NCI-H1694 (cell line): ENCODE measurements at regions not wholly inside any gene's neighbourhood (a gene's known extent, or its start where the extent isn't known, plus 50 kb on each side); places are given as distances from the start of the nearest gene placed in this dataset.
A peak's percentile ranks its signal among the peaks of the same experiment; 100 is the strongest.

ENCODE experiments used
- DNase-seq: peaks from one replicate; lab custom pipeline; 2025; lab: John Stamatoyannopoulos, UW

GRCh38 chr6:105850261-105851112 is 235.6 kb upstream of the PRDM1 start:
- no peak for DNase-seq

- no peak for DNase-seq
Observed at GRCh38 chr6:105849746-105850145, 236.4 kb upstream of the PRDM1 start.

- no peak for DNase-seq
Observed at GRCh38 chr6:105847433-105847832, 238.7 kb upstream of the PRDM1 start.

DNA sequence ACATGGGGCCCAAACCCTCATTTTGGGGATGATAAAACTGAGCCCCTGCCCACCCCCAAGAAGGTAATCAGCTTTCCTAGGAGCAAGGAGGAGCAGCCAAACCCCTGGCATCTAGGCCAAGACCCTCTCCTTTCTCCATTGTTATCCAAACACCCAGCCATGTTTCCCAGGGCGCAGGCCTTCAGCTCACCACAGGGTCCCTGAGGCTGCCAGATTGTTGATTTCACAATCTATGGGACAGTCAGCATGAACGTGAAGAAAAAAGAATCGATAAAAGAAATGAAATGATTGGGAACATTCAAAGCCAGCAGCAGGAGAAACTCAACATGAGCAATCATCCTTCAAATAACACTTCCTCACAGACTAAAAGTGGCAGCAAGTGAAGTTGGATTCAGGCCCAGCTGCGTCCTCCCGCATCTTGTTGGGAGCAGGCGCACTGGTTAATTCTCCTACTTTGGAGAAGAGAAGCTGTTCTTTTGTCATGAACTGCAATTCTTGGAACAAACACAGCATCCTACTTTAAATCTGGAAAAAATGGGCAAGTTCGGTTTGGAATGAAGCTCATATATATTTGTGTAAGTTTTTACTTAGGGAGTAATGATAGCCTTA is 241.8 kb upstream of the PRDM1 start:
- no peak for DNase-seq

- DNase-seq: no peak
Observed at GRCh38 chr6:105839266-105839665, 246.9 kb upstream of the PRDM1 start.

- DNase-seq: no peak
Observed at GRCh38 chr6:105838171-105838570, 248.0 kb upstream of the PRDM1 start.

DNA sequence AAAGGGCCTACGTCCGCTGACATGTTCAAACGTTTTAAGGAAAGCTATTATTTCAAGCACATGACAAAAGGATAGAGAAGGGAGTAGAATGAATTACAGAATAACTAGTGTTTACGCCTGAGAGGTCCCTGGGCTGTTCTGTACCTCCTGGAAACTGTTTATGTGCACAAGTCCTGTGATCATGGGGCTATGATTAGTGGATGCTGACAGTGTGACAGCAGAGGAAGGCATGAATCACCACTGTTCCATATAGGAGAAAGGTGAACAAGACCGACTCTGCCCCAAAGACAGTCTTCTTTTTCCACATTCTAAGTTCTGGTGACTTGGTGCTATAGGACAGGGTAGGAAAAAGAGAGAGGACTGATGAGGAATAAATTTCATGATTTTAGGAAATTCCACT is 249.2 kb upstream of the PRDM1 start:
- no peak for DNase-seq

- no peak for DNase-seq
Observed at GRCh38 chr6:105836379-105836778, 249.8 kb upstream of the PRDM1 start.

- DNase-seq: no peak
Observed at GRCh38 chr6:105835373-105835772, 250.8 kb upstream of the PRDM1 start.

- DNase-seq: no peak
Observed at GRCh38 chr6:105833959-105834947, 251.9 kb upstream of the PRDM1 start.

GRCh38 chr6:105832313-105832761 is 253.8 kb upstream of the PRDM1 start:
- no peak for DNase-seq

DNA sequence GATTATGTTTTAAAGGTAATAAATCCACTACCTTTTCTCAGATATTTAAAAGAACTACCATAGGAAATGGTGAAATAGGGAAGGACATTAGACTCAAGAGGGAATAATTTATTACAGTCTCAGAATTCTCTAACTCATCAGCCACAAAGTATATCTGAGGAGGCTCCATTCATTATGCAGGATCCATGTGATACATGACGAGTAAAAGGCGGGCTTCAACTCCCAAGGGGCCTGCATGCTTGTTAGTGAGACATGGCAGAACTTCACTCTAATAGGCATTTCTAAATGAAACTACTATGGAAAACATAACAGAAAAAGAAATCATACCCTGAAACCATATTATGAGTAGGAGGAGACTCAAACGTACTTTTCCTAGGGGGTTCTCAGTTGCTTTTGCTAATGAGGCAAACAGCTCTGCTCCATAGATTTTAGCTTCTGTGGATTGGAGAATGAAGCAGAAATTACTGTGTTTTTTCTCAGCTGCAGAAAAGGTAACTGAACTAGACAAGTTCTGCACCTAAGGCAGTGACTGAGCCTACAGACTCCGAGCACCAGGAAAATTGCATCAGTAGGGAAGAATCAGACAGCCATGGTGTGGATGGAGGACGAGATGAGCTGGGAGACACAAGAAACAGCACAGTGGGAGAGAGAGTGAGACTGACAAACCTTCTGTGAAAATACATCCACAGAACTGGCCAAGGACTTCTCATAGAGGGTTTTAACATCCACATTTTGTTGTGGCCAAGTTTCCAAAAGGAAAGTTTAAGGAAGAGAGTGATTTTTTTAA is 254.6 kb upstream of the PRDM1 start:
- DNase-seq: no peak

DNA sequence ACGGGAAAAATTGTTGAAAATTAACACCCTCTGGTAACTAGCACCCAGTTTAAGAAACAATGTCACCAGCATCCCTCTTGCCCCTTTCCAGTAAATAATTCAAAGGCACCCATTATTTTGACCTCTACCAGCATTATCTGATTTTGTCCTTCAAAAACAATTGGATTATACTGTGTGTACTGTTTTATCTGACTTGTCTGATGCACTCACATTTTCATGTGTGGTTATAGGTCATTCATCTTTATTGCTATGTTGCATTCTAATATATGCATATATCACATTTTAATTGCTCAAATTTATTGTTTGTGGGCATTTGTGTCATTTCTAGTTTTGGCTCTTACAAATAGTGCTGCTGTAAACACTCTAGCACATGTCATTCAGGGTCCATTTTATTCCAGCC is 260.9 kb upstream of the PRDM1 start:
- no peak for DNase-seq

DNA sequence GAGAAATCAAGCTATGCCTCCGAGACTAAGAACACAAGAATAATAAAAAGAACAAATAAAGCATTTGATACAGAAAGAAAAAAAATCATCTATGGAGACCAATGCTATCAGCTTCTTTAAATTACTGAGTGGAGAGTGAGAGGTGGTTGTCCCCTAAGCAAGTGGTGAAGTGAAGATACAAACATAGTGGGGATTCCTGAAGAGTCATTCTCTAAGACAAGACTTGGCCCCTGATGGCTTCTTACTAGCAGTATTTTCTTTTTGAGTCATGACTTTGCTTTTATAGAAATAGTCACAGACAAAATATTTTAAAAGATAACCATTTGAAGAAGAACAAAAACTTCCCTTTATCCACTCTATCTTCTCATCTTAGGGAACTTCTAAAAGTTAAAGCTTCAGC is 261.4 kb upstream of the PRDM1 start:
- no peak for DNase-seq

- no peak for DNase-seq
Observed at GRCh38 chr6:105821777-105822176, 264.4 kb upstream of the PRDM1 start.

- no peak for DNase-seq
Observed at GRCh38 chr6:105821027-105821426, 265.1 kb upstream of the PRDM1 start.

DNA sequence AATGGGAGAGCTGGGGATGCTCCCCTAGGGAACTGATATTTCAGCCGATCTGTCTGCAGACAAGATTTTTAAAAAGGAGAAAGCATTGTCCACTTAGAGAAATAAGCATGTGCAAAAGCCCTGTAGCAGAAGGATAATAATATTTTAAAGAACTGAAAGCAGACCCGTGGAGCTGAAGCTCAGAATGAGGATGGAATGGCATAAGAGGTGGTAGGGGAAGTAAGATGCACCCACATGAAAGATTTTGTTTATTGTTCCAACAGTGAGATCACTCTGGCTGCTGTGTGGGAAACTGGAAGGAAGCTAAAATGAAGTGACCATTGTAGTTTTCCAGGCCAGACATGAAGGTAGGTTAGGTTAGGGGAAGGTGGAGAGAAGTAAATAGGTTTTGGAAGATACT is 266.4 kb upstream of the PRDM1 start:
- no peak for DNase-seq

- no peak for DNase-seq
Observed at GRCh38 chr6:105818505-105818904, 267.6 kb upstream of the PRDM1 start.

DNA sequence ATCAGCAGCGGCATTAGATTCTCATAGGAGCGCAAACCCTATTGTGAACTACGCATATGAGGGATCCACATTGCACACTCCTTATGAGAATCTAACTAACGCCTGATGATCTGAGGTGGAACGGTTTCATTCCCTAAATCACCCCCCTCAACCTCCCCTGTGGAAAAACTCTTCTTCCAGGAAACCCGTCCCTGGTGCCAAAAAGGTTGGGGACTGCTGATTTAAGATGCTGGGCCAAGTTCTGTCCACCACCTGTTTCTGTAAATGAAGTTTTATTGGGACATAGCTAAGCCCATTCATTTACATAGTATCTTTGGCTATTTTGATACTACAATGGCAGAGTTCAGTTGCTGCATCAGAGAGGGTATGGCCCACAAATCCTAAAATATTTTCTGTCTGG is 268.2 kb upstream of the PRDM1 start:
- no peak for DNase-seq

- DNase-seq: peak; percentile 52
Observed at GRCh38 chr6:105817370-105817769, 268.8 kb upstream of the PRDM1 start.

GRCh38 chr6:105816847-105817246 is 269.3 kb upstream of the PRDM1 start:
- no peak for DNase-seq
